HepG2 (cell line): ENCODE measurements at regions not wholly inside any gene's neighbourhood (a gene's known extent, or its start where the extent isn't known, plus 50 kb on each side); places are given as distances from the start of the nearest gene placed in this dataset.
A peak's percentile ranks its signal among the peaks of the same experiment; 100 is the strongest.

Experiments
- ATAC-seq: fragments of 200-7000 bp; cut with Tn5 transposase; 3 replicates; pipeline ENCODE4 v1.9.1; 2020; ENCODE audit warnings: mild to moderate bottlenecking, moderate library complexity
- BruUV-seq: library from RNA; stranded (reverse); fragments of 400-500 nt; replicated peaks from 2 replicates; lab custom pipeline; 2021; lab: Mats Ljungman, UMichigan
- CTCF ChIA-PET: fragments of 300-600 bp; formaldehyde crosslinking; extraction: SDS; loops from one replicate; lab custom pipeline; 2021; ENCODE audit warnings: low total read pairs, inconsistent platforms, low intra/inter-chr PET ratio; lab: Yijun Ruan, JAX
- POLR2A ChIA-PET: fragments of 350-600 bp; sonication (Branson Sonifier 250); formaldehyde crosslinking; loops from one replicate; lab custom pipeline; 2020; ENCODE audit warnings: antibody characterized with exemption, inconsistent platforms; lab: Yijun Ruan, JAX
- DNase-seq: peaks from one replicate; pipeline ENCODE4 v3.0.0-alpha.2; 2015; ENCODE audit warnings: low spot score
- FAIRE-seq: peaks from 3 replicates; lab custom pipeline; 2011; peaks lifted over from hg19 to GRCh38; lab: Jason Lieb, UNC
- H2AFZ ChIP-seq: one replicate; pipeline ENCODE4 v1.6.1; 2011; ENCODE audit warnings: low read length, inconsistent platforms
- H3K27ac ChIP-seq: fragments of 300-600 bp; 3 replicates; pipeline ENCODE4 v1.8.0; 2011; ENCODE audit warnings: mixed run types, mild to moderate bottlenecking, mixed read lengths, low read length, inconsistent platforms; ENCODE audit not compliant: insufficient read depth; ENCODE audit errors: extremely low read length
- H3K27me3 ChIP-seq, 2 experiments: fragments of 200-600 bp in 1 of 2; 2 replicates in 1 of 2; 3 replicates in 1 of 2; pipeline versions ENCODE4 v1.6.0 to v1.8.0; 2011; ENCODE audit warnings: low read length in 2 of 2, mild to moderate bottlenecking in 2 of 2, moderate library complexity in 2 of 2, inconsistent platforms in 1 of 2; ENCODE audit not compliant: insufficient read depth in 2 of 2, control insufficient read depth in 1 of 2
- H3K36me3 ChIP-seq, 2 experiments: fragments of 200-600 bp in 1 of 2; replicated peaks in 1 of 2; 2 replicates in 1 of 2; 3 replicates in 1 of 2; pipeline versions ENCODE4 v1.5.1 to v1.8.0; 2011; ENCODE audit warnings: low read length in 2 of 2, inconsistent platforms in 1 of 2; ENCODE audit not compliant: insufficient read depth in 2 of 2, control insufficient read depth in 1 of 2
- H3K4me1 ChIP-seq: 2 replicates; pipeline ENCODE4 v1.5.1; 2012; ENCODE audit warnings: low read length, inconsistent platforms; ENCODE audit not compliant: insufficient read depth
- H3K4me2 ChIP-seq: 2 replicates; pipeline ENCODE4 v1.6.0; 2011; ENCODE audit warnings: low read depth, low read length, inconsistent platforms
- H3K4me3 ChIP-seq, 3 experiments: fragments of 200-600 bp in 1 of 3; sonication (generic), shearing (Covaris generic) in 1 of 3; replicated peaks in 1 of 3; 2 replicates each; pipeline ENCODE4 v1.5.1; 2011 to 2016; ENCODE audit warnings: low read length in 3 of 3, inconsistent platforms in 2 of 3, low read depth in 2 of 3, mild to moderate bottlenecking in 2 of 3, control low read depth in 1 of 3, mixed read lengths in 1 of 3; ENCODE audit not compliant: insufficient read depth in 1 of 3
- H3K79me2 ChIP-seq: one replicate; pipeline ENCODE4 v1.6.1; 2011; ENCODE audit warnings: low read length, inconsistent platforms; ENCODE audit not compliant: insufficient read depth
- H3K9ac ChIP-seq: 2 replicates; pipeline ENCODE4 v1.6.0; 2011; ENCODE audit warnings: mild to moderate bottlenecking, low read depth, low read length, inconsistent platforms; ENCODE audit not compliant: insufficient read depth
- H3K9me3 ChIP-seq: 2 replicates; pipeline ENCODE4 v1.5.1; 2012; ENCODE audit warnings: mild to moderate bottlenecking, low read length
- H4K20me1 ChIP-seq: 2 replicates; pipeline ENCODE4 v1.6.0; 2011; ENCODE audit warnings: inconsistent platforms, mild to moderate bottlenecking, low read length, moderate library complexity; ENCODE audit not compliant: insufficient read depth
- ATAD3A ChIP-seq: sonication (generic); formaldehyde crosslinking; IDR thresholded peaks from 2 replicates; pipeline ENCODE4 v1.4.0; 2020; ENCODE audit warnings: missing genetic modification reagents
- CEBPB ChIP-seq: IDR thresholded peaks from 2 replicates; pipeline ENCODE4 v1.6.1; 2011; ENCODE audit warnings: low read depth, low read length, improper control_type of control experiment, borderline replicate concordance
- NFE2 ChIP-seq: sonication (generic); formaldehyde crosslinking; IDR thresholded peaks from 2 replicates; pipeline ENCODE4 v1.4.0; 2020; ENCODE audit warnings: missing genetic modification reagents
- SMYD3 ChIP-seq: sonication (generic); formaldehyde crosslinking; IDR thresholded peaks from 2 replicates; pipeline ENCODE4 v1.8.1; 2023; ENCODE audit warnings: mild to moderate bottlenecking, missing genetic modification reagents
- TARDBP ChIP-seq: sonication (generic); formaldehyde crosslinking; IDR thresholded peaks from 2 replicates; pipeline ENCODE4 v1.8.0; 2022; ENCODE audit warnings: mild to moderate bottlenecking, missing genetic modification reagents
- ZNF407 ChIP-seq: sonication (generic); formaldehyde crosslinking; IDR thresholded peaks from one replicate; pipeline ENCODE4 v1.5.1; 2020; ENCODE audit warnings: mild to moderate bottlenecking, missing genetic modification reagents; ENCODE audit errors: not compliant biosample characterization
- WGBS: methylation state at CpG from one replicate; pipeline ENCODE4 v1.1.6; 2017; ENCODE audit warnings: low lambda C conversion rate; 5-methylcytosine and 5-hydroxymethylcytosine counted together
- in situ Hi-C: cut with HindIII; loops from 2 replicates; pipeline ENCODE4 v1.10.0; 2017; ENCODE audit warnings: low pct_unique_long_range_greater_than_20kb; ENCODE audit not compliant: extremely low pct_ligation_motif_present
- intact Hi-C: fragments of 100-400 bp; cut with micrococcal nuclease; formaldehyde crosslinking; loops from one replicate; pipeline ENCODE4 v1.10.0; 2022; ENCODE audit not compliant: unreplicated experiment

GRCh38 chr1:219472596-219472995, 140.3 kb downstream of the ZC3H11B start:
- Histone ChIP-seq H4K20me1 (no peaks in the 10 kb centered on the region), H3K4me1 (no peaks in the 10 kb centered on the region), H2AFZ (no peak overlapping the region), H3K9me3 (no peaks in the 10 kb centered on the region), H3K4me2 (no peak overlapping the region), H3K27me3 (no peaks in the 10 kb centered on the region; a peak in 1 of 5 replicates), H3K4me3 (no peak overlapping the region), H3K79me2 (no peaks in the 10 kb centered on the region), H3K36me3 (no peaks in the 10 kb centered on the region), H3K27ac (no peak overlapping the region), H3K9ac (no peak overlapping the region)
- DNase-seq, result no peak
- in situ Hi-C loops (no loop called here), intact Hi-C loops (no loop called here)
- FAIRE-seq, result no peak
- 0% methylated on average over 2 of the region's 2 CpGs for WGBS
- CTCF ChIA-PET, result no interaction called here
- TF ChIP-seq SMYD3 (no peak), NFE2 (CRISPR knock-in tag) (no peak), ZNF407 (no peak), ATAD3A (CRISPR knock-in tag) (no peak), TARDBP (CRISPR knock-in tag) (no peak), CEBPB (peak; percentile 51; the same call in 1 of the 2 replicates)
- POLR2A ChIA-PET, result no interaction called here
- BruUV-seq, result no TSS peak
- ATAC-seq, result no peak
